ENCODE measurements at regions not wholly inside any gene's neighbourhood (a gene's known extent, or its start where the extent isn't known, plus 50 kb on each side); places are given as distances from the start of the nearest gene placed in this dataset.

DNA sequence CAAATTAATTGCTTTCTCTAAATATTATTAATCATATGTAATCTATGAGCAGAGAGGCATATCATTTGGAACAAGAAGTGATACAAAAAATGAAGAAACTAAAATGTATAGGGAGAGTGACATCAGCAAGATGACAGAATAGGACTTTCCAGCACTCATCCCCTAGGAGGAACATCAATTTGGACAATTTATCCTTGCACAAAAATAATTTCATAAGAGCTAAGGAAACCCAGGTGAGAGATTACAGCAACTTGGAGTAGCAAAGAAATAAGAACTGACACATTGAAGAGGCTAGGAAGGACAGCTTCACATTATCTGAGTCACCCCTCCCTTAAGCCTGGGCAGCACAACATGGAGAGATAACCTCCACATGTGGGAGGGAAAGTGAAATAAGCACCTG lies 347.5 kb downstream of the MAFB start:
- TF ChIP-seq, protein P1, sequence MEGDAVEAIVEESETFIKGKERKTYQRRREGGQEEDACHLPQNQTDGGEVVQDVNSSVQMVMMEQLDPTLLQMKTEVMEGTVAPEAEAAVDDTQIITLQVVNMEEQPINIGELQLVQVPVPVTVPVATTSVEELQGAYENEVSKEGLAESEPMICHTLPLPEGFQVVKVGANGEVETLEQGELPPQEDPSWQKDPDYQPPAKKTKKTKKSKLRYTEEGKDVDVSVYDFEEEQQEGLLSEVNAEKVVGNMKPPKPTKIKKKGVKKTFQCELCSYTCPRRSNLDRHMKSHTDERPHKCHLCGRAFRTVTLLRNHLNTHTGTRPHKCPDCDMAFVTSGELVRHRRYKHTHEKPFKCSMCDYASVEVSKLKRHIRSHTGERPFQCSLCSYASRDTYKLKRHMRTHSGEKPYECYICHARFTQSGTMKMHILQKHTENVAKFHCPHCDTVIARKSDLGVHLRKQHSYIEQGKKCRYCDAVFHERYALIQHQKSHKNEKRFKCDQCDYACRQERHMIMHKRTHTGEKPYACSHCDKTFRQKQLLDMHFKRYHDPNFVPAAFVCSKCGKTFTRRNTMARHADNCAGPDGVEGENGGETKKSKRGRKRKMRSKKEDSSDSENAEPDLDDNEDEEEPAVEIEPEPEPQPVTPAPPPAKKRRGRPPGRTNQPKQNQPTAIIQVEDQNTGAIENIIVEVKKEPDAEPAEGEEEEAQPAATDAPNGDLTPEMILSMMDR (conservative IDR thresholded peaks at IDR 0.05; ENCODE audit: low read depth, low read length) = no peak
- TF ChIP-seq EZH2 (IDR thresholded peaks at IDR 0.05; ENCODE audit: low read length, unreplicated experiment) (no peak), EZH2phosphoT487 (IDR thresholded peaks at IDR 0.05; ENCODE audit: borderline replicate concordance, low read length) (no peak)
